ENCODE measurements at regions not wholly inside any gene's neighbourhood (a gene's known extent, or its start where the extent isn't known, plus 50 kb on each side); places are given as distances from the start of the nearest gene placed in this dataset.

GRCh38 chr14:100658181-100658886, 68.4 kb upstream of the DLK1 start:
- no peak for DNase-seq (ENCODE audit: low read depth in 3 of 3)

GRCh38 chr14:100659345-100660001, 67.2 kb upstream of the DLK1 start:
- DNase-seq (ENCODE audit: low read depth in 3 of 3): no peak

- no peak for DNase-seq (ENCODE audit: low read depth in 3 of 3)
These were observed 66.2 kb upstream of the DLK1 start for GRCh38 chr14:100660498-100660881.

- no peak for DNase-seq (ENCODE audit: low read depth in 3 of 3)
These were observed 65.6 kb upstream of the DLK1 start for GRCh38 chr14:100660882-100661635.

GRCh38 chr14:100662879-100663760, 63.6 kb upstream of the DLK1 start:
- peak; percentile 14 to 45 (median 21) for DNase-seq (ENCODE audit: low read depth in 3 of 3)

GRCh38 chr14:100663761-100664052, 63.0 kb upstream of the DLK1 start:
- no peak for DNase-seq (ENCODE audit: low read depth in 3 of 3)

GRCh38 chr14:100664231-100664630, 62.5 kb upstream of the DLK1 start:
- DNase-seq (ENCODE audit: low read depth in 3 of 3): no peak

- DNase-seq (ENCODE audit: low read depth in 3 of 3): no peak
These were observed 61.7 kb upstream of the DLK1 start for GRCh38 chr14:100664841-100665510.

- no peak for DNase-seq (ENCODE audit: low read depth in 3 of 3)
These were observed 61.1 kb upstream of the DLK1 start for GRCh38 chr14:100665511-100666032.

- no peak for DNase-seq (ENCODE audit: low read depth in 3 of 3)
These were observed 60.3 kb upstream of the DLK1 start for GRCh38 chr14:100666403-100666802.

- DNase-seq (ENCODE audit: low read depth in 3 of 3): no peak
These were observed 59.8 kb upstream of the DLK1 start for GRCh38 chr14:100666851-100667250.

GRCh38 chr14:100667656-100668055, 59.0 kb upstream of the DLK1 start:
- DNase-seq (ENCODE audit: low read depth in 3 of 3): no peak

GRCh38 chr14:100668352-100668751, 58.3 kb upstream of the DLK1 start:
- no peak for DNase-seq (ENCODE audit: low read depth in 3 of 3)

GRCh38 chr14:100669011-100669412, 57.7 kb upstream of the DLK1 start:
- no peak for DNase-seq (ENCODE audit: low read depth in 3 of 3)

GRCh38 chr14:100669468-100669867, 57.2 kb upstream of the DLK1 start:
- DNase-seq (ENCODE audit: low read depth in 3 of 3): no peak

GRCh38 chr14:100670017-100670752, 56.5 kb upstream of the DLK1 start:
- no peak for DNase-seq (ENCODE audit: low read depth in 3 of 3)

GRCh38 chr14:100670753-100671049, 56.0 kb upstream of the DLK1 start:
- DNase-seq (ENCODE audit: low read depth in 3 of 3): no peak

- no peak for DNase-seq (ENCODE audit: low read depth in 3 of 3)
These were observed 55.2 kb upstream of the DLK1 start for GRCh38 chr14:100671386-100671901.

- DNase-seq (ENCODE audit: low read depth in 3 of 3): no peak
These were observed 54.8 kb upstream of the DLK1 start for GRCh38 chr14:100671906-100672305.

- no peak for DNase-seq (ENCODE audit: low read depth in 3 of 3)
These were observed 53.4 kb upstream of the DLK1 start for GRCh38 chr14:100673085-100673806.
